ENCODE measurements at regions not wholly inside any gene's neighbourhood (a gene's known extent, or its start where the extent isn't known, plus 50 kb on each side); places are given as distances from the start of the nearest gene placed in this dataset.

DNA sequence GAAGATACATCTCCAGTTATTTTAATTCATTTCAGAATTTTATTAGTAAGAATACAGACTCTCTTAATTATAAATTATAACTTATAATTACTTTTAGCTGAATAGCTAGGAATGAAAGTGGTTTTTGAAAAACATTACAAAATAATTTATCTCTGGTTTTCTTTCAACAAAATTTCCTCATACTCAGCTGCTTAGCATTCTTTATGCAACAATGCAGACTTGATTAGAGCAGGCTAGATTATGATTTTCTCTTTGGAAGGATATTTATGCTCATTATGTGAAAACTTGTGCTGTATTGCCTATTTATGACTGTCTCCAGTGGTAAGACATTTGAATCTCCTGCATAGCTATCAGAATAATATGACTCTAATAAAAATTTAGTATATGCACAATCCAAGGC is 2023.7 kb downstream of the C4orf33 start (continued):
- TF ChIP-seq, protein P1, sequence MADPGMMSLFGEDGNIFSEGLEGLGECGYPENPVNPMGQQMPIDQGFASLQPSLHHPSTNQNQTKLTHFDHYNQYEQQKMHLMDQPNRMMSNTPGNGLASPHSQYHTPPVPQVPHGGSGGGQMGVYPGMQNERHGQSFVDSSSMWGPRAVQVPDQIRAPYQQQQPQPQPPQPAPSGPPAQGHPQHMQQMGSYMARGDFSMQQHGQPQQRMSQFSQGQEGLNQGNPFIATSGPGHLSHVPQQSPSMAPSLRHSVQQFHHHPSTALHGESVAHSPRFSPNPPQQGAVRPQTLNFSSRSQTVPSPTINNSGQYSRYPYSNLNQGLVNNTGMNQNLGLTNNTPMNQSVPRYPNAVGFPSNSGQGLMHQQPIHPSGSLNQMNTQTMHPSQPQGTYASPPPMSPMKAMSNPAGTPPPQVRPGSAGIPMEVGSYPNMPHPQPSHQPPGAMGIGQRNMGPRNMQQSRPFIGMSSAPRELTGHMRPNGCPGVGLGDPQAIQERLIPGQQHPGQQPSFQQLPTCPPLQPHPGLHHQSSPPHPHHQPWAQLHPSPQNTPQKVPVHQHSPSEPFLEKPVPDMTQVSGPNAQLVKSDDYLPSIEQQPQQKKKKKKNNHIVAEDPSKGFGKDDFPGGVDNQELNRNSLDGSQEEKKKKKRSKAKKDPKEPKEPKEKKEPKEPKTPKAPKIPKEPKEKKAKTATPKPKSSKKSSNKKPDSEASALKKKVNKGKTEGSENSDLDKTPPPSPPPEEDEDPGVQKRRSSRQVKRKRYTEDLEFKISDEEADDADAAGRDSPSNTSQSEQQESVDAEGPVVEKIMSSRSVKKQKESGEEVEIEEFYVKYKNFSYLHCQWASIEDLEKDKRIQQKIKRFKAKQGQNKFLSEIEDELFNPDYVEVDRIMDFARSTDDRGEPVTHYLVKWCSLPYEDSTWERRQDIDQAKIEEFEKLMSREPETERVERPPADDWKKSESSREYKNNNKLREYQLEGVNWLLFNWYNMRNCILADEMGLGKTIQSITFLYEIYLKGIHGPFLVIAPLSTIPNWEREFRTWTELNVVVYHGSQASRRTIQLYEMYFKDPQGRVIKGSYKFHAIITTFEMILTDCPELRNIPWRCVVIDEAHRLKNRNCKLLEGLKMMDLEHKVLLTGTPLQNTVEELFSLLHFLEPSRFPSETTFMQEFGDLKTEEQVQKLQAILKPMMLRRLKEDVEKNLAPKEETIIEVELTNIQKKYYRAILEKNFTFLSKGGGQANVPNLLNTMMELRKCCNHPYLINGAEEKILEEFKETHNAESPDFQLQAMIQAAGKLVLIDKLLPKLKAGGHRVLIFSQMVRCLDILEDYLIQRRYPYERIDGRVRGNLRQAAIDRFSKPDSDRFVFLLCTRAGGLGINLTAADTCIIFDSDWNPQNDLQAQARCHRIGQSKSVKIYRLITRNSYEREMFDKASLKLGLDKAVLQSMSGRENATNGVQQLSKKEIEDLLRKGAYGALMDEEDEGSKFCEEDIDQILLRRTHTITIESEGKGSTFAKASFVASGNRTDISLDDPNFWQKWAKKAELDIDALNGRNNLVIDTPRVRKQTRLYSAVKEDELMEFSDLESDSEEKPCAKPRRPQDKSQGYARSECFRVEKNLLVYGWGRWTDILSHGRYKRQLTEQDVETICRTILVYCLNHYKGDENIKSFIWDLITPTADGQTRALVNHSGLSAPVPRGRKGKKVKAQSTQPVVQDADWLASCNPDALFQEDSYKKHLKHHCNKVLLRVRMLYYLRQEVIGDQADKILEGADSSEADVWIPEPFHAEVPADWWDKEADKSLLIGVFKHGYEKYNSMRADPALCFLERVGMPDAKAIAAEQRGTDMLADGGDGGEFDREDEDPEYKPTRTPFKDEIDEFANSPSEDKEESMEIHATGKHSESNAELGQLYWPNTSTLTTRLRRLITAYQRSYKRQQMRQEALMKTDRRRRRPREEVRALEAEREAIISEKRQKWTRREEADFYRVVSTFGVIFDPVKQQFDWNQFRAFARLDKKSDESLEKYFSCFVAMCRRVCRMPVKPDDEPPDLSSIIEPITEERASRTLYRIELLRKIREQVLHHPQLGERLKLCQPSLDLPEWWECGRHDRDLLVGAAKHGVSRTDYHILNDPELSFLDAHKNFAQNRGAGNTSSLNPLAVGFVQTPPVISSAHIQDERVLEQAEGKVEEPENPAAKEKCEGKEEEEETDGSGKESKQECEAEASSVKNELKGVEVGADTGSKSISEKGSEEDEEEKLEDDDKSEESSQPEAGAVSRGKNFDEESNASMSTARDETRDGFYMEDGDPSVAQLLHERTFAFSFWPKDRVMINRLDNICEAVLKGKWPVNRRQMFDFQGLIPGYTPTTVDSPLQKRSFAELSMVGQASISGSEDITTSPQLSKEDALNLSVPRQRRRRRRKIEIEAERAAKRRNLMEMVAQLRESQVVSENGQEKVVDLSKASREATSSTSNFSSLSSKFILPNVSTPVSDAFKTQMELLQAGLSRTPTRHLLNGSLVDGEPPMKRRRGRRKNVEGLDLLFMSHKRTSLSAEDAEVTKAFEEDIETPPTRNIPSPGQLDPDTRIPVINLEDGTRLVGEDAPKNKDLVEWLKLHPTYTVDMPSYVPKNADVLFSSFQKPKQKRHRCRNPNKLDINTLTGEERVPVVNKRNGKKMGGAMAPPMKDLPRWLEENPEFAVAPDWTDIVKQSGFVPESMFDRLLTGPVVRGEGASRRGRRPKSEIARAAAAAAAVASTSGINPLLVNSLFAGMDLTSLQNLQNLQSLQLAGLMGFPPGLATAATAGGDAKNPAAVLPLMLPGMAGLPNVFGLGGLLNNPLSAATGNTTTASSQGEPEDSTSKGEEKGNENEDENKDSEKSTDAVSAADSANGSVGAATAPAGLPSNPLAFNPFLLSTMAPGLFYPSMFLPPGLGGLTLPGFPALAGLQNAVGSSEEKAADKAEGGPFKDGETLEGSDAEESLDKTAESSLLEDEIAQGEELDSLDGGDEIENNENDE (IDR thresholded peaks at IDR 0.05; ENCODE audit: low read depth, low read length), result no peak
- TF ChIP-seq NCOA4 (IDR thresholded peaks at IDR 0.05; ENCODE audit: partially characterized antibody) (no peak), ZNF124 (CRISPR knock-in tag; IDR thresholded peaks at IDR 0.05) (no peak), IRF2 (CRISPR knock-in tag; IDR thresholded peaks at IDR 0.05) (no peak), SRSF7 (optimal IDR thresholded peaks at IDR 0.05; ENCODE audit: low read depth, low read length) (no peak), UBTF (IDR thresholded peaks at IDR 0.05; ENCODE audit: borderline replicate concordance in 1 of 2, low read depth in 2 of 2, low read length in 2 of 2) (no peak), BDP1 (IDR thresholded peaks at IDR 0.05; ENCODE audit: insufficient read depth, insufficient read length) (no peak), GATA2 (CRISPR knock-in tag; IDR thresholded peaks at IDR 0.05) (no peak)
